SIG-M5 treated with dmso at 0.1 percent for 504 hours (cell line): ENCODE measurements at regions not wholly inside any gene's neighbourhood (a gene's known extent, or its start where the extent isn't known, plus 50 kb on each side); places are given as distances from the start of the nearest gene placed in this dataset.
A peak's percentile ranks its signal among the peaks of the same experiment; 100 is the strongest.

Source experiments
- DNase-seq: peaks from one replicate; lab custom pipeline; 2025; ENCODE audit not compliant: unreplicated experiment; lab: John Stamatoyannopoulos, UW

DNA sequence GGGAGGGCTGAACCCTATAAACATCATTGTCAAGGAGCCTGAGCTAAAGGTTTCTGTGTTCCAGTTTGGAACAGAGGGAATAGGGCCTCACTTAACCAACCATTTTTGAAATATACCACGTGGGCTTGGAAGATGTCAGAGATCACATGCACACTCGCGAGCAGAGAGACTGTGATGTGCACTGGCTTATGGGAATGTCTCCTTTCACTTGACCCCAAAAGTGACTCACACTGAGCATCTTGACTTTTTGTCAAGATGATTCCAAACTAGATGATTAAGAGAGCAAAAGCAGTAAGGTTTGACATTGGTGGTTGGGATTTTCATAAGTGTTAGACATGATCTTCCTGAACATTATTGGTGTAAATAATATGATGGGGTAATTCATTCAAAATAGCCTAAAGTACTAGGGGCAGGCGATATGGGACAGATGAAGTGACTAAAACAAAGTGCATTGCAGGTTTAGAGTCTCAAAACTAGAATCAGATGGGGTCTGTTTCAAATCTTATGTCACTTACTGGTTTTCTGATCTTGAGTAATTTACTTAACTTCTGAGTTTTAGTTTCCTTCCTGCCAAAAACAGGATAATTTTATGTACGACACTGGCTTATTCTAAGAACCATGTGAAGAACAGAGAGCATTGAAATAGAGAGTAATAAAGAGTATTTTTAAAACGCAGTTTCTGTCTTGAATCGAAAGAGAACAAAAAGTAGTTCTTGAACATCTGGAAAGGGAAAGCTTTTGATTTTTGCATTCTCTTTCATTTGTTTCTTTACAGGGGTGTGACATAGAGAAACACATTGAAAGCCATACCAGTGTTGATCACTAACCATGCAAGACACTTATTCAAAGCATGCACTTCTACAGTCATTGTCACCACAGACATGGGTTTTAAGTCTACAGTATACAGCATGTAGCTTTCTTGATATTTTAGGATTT lies 383.0 kb downstream of the DIRAS2 start:
- DNase-seq: no peak

DNA sequence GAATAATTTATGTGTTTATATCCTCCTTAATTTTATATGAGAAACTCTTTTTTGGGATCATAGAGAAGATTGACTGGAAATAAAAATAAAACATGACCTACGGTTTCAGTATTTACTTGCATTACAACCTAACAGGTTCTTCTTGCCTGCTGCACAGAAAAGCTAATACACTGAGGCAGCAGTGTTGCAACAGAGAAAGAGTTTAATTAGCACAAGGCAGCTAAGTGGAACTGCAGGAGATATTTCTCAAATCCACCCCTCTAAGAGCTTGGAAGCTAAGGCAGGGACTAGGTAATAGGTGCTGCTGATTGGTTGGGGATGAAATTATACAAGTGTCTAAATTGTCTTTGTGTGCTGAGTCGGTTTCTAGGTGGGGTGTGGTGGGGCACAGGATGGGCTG lies 380.9 kb downstream of the DIRAS2 start:
- DNase-seq: no peak

DNA sequence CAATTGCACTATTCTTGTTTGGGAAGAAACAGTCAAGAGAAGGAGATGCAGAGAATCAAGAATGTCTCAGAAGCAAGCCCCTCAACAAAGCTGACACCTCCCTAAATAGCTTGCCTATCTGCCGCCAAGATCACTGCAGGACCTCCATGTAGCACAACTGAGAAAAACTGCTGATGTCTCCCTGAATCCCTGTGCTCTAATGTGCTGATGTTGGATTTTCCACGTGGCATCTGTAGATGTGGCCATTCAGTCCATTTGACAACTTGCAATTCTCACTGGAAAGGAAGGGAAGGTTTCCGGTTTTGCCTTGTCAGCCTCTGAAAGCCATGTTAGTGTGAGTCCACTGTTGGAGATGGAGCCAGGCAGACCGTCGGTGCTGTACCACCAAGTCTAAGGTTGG lies 374.0 kb downstream of the DIRAS2 start:
- DNase-seq: no peak

DNA sequence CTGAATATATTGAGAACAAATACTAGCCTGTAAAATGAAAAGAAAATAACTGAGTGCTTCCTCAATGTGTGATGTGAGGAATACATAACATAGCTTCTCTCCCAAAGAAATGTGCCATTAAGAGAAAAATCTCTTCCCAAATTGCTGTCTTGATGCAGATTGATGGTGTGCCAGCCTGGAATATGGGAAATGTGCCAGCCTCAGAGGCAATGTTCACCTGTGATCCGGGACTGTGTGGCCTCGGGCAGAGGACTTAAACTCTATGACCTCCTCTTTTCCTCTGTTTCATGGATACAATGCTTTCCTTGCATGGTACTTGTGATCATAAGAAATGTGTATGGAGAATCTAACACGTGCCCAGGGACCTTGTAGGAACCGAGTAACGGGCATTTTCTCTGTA lies 370.9 kb downstream of the DIRAS2 start:
- no peak for DNase-seq

DNA sequence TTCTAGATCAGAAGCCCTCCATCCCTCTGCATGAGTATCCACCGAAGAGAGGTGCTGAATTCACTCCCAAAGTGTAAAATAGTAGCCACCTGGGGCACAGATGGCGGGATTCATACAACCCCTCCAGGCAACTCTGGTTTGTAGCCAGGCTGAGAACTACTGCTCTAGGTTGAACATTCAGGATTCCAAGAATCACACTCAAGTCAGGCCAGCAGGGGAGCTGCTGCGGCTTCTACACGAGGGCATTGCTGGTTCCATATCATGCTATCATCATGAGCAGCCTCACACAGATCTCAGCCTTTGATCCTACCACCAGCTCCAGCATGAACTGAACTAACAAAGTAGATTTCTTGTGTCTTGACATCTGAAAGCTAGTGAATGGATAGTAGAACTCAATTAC lies 367.9 kb downstream of the DIRAS2 start:
- DNase-seq: no peak

DNA sequence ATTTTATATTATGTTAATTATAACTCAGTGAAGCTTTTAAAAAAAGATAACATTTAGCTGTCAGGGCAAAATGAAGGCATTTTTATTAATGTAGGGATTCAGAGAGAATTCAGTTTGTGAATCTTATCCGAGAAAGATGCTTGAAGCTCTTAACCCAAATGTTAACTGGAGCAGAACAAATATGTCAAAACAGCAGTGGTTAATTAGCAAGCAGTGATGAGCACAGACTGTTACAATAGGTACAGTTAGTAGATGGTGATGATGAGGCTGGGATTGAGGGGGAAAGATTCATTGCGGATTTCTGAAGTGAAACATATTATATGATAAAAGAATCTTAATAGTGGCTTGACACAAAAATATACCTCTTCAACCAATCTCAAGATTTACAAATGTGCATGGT lies 356.7 kb downstream of the DIRAS2 start:
- DNase-seq: no peak

DNA sequence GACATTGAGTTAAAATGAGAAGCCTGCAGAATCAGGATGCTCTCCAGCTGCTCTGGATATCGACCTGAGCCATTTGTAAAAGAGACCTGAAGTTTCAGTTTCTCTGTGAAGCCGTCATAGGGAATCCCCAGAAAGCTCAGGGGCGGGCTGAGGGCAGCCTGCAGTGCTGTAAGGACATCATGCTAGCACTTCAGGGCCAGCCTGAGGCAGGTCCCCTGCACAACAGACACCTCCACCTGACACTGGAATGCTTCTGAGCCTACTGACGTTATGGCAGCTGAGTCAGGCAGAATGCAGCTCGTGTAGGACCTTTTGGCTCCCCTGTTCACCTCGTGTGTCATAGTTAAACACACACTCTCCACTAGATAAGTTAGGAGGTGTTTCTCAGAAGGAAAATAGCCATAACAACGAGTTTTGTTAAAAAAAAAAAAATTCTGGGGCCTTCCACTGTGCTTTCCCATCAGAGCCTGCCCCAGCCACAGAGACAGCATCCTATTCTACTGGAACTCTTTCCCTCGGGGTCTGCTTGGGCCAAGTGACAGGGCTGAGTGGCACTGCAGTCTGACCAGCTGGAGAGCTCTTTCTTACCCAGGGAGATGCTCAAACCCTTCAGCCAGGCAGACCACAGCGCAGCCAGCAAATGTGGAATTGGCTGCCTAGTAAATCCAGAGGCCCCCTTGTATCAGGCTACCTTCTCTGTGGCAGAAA lies 354.9 kb downstream of the DIRAS2 start:
- no peak for DNase-seq

DNA sequence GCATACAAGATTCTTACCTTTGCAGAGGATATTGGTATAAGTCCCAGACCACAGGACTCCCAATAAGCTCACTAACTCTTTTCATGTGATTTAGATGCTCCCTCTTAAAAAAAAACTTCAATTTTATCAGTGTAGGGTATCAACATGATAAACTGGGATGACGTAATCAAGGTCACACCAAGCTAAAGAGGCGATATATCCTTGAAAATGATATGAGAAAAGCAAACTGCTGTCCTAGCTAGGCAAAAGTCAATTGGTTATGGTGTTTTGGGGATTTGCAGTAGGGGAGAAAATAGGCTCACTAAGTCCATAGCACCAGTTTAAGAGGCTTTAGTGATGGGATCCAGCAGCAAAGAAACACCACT lies 354.4 kb downstream of the DIRAS2 start:
- DNase-seq: no peak

DNA sequence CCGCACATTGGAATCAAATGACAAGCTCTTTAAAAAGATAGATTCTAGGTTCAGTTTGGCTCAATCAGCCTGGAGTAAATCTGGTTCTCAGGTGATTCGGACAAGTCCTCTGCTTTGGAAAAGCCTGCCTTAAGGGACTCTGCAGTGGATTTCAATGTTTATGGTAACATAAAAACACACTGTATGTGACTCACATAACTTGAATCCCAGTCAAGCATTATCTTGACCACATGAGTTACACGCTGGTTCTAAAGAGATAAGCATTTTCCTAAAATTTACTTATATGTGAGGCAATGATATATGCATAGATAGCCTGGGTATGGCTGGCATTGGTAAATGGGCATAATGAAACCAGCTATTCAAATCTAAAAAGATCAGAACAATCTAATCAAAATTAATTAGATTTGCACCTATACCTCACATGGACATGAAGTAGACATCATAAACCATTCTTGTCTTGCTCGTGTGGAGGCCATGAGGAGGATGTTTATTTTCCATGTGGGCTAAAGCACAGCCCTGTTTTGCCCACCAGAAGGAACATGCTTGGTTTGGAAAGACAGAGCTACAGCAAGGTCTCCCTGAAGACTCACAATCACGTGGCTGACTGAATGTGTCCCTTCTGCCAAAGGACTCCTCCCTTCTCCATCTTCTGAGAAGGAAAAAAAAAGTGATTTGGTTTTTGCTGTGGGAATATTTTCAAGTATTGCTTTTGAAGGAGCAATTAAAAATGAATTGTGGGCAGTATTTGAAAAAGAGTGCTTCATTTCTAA lies 351.7 kb downstream of the DIRAS2 start:
- DNase-seq: no peak

DNA sequence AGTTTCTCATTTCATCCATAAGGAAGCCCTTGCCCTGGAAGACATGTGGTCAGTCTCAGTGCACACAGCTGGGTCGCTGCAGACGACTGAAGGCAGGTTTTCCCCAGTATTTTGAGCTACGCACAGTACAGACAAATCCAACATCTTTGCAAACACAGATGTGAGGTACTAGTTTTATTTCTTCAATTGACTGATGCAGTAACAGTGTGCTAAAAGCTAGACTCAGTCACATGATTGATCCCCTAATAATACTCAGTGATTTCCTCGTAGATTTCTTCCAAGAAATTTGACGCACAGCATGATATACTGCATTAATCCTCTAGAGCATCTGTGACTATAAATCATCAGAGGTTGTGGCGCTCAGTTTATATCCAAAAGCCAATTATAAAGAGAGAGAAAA lies 346.1 kb downstream of the DIRAS2 start:
- DNase-seq: no peak

DNA sequence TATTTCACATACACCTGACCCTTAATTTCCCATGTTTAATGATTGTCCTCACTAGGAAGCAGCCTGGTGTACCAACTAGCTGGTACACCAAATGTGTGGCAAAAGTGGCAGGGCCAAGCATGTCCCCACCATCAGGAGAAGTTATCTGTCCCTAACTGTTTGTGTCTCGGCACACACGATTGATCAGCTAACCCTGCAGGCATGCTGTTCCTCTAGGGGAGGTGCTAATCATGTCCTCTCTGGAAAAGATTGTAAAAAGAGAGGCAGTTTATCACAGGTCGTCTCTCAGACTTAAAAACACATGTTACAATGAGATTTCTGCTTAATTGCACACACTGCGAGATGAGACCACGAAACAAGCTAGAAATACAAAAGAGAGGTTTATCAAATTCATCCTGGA lies 342.7 kb downstream of the DIRAS2 start:
- no peak for DNase-seq

DNA sequence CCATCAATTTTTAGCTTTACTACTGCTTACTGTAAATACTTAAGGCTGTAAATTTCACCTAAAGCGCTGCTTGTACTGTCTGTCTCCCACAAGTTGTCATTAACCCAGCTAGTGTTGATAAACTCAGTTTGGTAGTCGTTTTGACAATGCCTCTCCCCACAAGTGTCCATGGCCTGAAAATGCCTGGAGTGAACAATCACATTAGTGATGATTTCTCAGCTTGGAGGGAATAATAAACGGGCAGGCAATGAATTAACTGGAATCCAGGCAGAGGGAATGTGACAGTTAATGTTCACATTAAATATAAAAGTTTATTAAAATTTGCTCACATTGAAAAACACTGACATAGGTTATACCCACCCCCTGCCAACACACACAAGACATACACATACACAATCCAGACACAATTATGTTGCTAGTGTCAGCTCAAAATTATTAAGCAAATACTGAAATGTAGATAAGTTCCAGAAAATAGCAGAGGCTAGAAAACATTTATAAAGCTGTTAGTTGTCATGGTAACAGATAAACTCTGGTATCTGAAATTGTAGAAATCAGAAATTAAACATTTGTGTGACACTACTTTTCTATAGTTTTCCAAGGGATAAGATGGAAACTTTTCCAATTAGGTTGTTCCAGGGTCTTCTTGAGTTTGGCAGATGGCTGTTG lies 341.9 kb downstream of the DIRAS2 start:
- no peak for DNase-seq

DNA sequence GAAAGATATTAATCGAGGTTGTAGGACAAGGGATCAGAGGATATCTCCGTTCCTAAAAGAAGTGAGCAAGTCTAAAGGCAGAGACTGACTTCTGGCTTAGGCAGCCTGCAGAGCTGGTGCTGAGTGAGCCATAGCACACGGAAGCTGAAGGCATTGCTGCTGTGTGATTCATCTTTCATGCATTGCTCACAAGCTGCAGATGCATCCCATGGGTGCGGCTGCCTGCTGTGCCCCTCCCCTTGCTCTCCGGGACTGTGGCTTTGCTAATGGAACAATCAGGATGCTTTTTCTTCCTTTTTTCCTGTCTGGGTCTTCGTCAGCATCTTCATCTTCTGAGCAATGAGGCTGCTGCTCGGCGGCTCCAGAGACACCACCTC lies 341.4 kb downstream of the DIRAS2 start:
- peak; percentile 13 for DNase-seq

DNA sequence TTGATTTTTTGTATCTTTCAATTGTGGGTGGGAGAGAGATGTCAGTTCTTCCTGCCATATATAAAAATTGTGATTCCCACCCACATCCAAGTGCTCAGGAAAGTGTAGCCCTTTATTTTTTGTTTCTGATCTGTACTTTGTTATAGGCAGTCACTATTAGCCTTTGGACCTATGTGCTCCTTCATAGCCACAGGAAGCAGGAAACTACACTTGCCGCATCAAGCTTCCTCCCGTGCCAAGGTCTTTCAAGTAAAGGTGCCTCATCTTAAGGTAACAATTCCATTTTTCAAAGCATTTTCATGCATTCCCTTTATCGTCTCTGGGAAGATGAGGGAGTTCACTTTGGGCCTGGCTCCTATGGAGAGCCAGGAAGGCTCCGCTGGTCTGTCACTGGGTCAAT lies 339.0 kb downstream of the DIRAS2 start:
- DNase-seq: no peak

DNA sequence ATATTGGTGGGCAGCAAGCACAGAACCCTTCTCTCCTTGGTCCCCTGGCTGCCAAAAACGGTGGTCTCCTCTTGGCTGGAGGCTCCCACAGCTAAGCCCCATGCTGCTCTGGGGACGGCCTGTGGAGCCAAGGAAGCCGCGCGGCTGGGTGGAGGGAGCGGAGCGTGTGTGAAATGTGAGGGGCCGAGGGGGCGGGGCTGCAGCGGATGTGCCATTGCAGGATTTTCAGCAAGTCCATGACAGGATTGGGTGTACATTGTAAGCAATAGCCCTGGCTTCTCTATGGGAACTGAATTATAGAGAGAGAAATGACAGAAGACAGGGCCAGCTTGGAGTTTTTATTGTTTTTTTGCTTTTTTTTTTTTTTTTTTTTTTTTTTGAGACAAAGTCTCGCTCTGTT lies 336.5 kb downstream of the DIRAS2 start:
- no peak for DNase-seq

DNA sequence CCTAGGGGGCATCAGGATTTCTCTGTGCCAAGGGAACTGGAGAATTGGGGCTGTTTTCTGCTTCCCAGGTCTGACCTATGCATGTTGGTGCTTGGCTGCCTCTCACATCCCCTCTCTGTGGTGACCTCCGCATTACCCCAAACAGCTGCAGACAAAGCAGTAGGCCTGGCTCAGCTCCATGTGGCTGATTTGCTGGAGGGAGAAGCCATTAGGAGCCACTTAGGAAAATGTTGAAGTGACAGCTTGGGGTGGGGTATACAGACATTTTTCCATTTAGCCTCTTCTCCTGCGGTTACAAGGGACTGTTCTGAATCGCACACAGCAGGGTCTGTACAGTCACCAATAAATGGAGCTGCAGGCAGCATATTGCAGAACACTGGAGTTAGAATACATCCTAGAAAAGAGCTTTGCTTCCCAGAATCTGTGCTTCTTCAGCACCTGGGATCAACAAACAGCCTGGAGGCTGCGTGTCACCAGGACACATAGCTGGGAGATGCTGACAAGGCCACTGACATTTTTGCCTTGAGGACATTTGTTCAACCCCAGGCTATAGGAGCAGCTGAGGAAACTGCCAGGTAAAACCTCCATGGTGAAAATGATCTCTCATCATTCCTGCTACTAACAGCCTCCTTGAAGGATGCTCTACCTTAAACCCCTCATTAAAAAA lies 335.3 kb downstream of the DIRAS2 start:
- DNase-seq: no peak

DNA sequence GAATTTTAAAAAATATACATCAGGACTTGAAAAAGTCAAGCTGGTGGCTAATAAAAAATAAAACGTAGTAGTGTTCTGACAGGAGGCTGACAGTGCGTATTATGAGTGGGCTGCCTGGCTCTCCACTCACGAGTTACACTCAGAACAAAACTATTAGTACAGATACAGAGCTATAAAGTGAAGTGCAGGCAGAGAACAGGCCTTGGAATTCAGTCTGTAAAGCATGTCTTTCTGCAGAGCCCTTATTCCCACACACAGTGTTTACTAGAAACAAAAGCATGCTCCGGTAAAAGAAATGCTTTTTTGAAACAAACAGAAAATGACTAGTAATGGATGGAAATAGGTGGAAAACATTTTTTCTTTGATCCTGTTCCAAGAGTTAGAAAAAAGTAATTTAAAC lies 334.7 kb downstream of the DIRAS2 start:
- DNase-seq: no peak

DNA sequence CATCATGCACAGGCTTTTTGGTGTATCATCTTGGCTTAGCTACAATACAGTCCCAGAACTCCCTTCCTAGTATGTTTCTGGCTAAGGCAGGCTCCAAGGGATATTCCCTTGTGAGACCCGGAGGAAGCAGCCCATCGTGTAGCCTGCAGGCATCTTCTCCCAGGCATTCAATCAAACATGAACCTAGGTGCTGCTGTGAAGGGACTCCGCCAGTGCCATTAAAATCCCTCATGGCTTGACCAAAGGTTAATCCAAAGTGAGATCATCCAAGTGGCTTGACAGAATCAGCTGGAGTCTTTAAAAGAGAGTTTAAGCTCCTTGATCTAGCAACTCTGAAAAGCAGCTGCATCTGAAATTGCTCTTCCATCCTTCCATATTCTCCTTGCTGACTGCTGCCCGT lies 333.9 kb downstream of the DIRAS2 start:
- no peak for DNase-seq

DNA sequence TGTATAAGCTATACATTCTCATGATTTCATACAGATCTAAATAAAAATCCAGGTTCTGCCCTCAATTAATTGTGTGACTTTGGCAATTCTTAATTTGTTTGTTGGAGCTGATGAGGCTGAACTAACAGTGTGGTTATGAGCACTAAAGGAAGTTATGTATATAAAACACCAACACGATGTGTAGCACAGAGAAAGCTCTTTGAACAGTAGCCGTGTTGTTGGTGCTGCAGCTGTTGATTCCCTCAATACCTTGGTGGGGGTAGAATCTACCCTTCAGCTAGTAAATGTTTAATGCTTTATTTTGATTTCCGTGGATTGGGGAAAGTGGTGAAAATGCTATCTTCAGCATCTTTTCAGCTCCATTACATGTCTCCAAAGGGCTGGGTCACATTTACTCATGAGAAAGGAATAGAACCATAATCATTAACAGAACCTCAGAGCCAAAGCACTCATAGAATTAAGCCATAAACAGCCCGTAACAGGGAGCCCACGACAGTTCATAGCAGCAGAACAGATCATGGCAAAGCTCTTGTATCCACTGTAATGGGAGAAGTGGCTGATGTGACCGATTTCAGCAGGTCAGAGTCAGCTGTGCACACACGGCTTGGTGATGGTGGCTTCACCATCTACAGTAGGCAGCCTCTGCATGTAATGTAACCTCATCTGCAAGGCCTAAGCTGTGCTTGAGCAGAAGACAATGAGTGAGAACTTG lies 332.7 kb downstream of the DIRAS2 start:
- DNase-seq: no peak

DNA sequence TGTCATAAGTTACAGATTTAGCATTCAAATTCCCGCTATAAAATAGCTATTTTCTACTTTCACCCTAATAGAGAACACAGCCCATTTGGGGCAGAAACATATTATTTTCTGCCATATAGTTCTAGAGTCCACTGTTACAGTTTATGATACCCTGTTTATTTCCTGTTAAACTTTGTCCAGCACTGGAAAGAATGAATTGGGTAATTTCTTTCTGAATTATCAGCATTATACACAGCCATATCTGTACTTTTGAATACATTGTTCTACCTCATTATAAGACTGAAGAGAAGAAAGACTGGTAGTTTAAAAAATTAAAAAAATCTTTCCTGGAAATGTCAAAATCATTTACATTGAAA lies 332.1 kb downstream of the DIRAS2 start:
- no peak for DNase-seq
